HK-2 (cell line): ENCODE measurements at regions not wholly inside any gene's neighbourhood (a gene's known extent, or its start where the extent isn't known, plus 50 kb on each side); places are given as distances from the start of the nearest gene placed in this dataset.
"Not testable (repeated sequence)": the region's sequence is repeated elsewhere in the genome, so short reads cannot be mapped to it uniquely, and the experiment has no call there.

ENCODE experiments used
- DNase-seq: peaks from one replicate; pipeline ENCODE4 v3.0.0-alpha.2; 2018; ENCODE audit not compliant: unreplicated experiment

GRCh38 chr5:85395526-85395925, 1010.8 kb upstream of the EDIL3 start:
- DNase-seq = no peak

DNA sequence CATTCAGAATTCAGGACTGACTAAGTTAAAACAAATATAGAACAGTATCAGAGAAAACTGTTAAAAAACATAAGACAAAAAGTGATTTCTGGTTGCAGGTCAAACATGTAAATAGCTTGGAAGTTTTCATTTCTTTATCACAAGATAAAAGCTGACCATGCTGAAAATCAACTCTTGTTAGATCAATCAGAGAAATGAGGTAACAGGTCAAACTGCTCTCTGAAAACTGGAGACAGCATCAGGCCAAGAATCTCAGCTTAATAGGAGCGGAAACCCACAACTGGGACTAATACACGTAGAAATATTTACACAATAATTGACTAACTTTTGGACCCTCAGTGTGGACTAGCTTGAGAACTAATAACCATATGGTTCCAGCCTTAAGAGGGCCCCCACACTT, 1012.8 kb upstream of the EDIL3 start:
- no peak for DNase-seq

GRCh38 chr5:85428426-85428934, 1043.8 kb upstream of the EDIL3 start:
- no peak for DNase-seq

DNA sequence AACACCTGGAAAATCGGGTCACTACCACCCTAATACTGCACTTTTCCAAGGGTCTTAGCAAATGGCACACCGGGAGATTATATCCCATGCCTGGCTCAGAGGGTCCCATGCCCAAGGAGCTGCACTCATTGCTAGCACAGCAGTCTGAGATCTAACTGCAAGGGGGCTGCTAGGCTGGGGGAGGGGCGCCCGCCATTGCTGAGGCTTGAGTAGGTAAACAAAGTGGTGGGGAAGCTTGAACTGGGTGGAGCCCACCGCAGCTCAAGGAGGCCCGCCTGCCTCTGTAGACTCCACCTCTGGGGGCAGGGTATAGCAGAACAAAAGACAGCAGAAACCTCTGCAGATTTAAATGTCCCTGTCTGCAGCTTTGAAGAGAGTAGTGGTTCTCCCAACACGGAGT, 1047.0 kb upstream of the EDIL3 start:
- DNase-seq = not testable (repeated sequence)

DNA sequence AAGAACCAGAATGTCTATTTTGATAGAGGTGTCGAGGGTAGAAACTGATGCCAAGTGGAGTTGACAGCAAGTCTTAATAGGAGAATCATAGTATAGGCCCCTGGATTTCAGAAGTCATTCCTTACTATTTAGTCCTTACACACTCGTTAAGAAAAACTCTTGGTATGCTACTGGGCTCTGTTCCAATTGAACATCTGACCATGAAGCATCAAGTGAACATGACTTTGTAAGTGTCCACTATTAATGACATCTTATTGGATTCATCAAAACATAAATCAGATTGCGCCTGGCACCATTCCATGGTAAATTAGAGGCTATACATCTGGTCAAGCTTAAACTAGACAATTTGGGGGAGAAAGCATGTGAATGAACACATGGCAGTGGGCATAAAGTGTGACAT, 1056.5 kb upstream of the EDIL3 start:
- no peak for DNase-seq

DNA sequence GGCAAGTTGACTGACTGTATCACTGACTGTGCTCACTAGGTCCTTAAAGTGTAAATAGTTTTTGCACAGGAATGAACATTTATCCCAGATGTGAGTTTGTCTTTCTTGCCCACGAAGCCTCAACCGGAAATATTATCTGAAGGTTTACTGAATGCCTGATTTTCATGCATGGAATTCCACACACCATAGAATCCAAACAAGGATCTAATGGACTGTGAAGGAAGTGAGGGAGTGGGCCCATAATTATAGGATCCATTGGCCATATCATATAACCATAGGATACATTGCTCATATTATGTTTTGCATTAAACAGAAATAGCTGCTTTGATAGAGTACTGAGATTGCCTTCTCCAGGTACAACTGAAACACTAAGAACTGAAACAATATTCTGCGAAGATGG, 1057.2 kb upstream of the EDIL3 start:
- no peak for DNase-seq

GRCh38 chr5:85452322-85453025, 1067.8 kb upstream of the EDIL3 start:
- no peak for DNase-seq

GRCh38 chr5:85453026-85453349, 1068.3 kb upstream of the EDIL3 start:
- no peak for DNase-seq

DNA sequence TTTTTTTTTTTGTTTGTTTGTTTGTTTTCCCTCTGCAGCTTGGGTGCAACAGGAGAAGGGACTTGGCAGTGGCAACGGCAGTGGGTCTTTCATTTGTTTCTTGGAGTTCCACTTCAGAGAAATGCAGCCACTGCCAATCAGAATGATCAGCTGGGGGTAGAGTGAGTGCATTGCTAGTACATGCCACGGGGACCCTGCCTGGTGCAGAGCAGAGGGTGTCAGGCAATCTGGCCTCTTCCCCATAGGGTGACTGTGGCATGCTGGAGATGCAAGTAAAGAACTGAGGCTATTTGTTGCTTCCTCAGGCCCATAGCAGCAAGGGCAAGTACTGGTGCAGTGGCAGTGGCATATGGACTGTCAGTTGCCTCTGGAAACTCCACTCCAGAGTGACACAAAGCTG, 1073.6 kb upstream of the EDIL3 start:
- no peak for DNase-seq

GRCh38 chr5:85462957-85463356, 1078.3 kb upstream of the EDIL3 start:
- no peak for DNase-seq

- DNase-seq = no peak
These were observed 1081.7 kb upstream of the EDIL3 start for GRCh38 chr5:85466423-85466822.

DNA sequence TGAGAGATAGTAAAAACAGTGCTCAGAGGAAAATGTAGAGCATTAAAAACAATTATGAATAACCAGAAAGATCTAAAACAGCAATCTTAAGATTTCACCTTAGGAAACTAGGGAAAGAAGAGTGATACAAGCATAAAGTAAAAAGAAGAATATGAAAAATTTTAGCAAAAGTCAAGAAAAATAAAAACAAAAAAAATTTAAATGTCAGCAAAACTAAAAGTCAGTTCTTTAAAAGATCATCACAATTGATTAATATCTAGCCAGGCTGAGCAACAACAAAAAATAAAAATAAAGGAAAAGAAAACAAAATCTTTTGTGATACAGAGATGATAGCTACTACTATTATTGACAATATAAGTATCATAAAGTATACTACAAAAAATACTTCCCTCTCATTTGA, 1088.1 kb upstream of the EDIL3 start:
- DNase-seq = no peak

DNA sequence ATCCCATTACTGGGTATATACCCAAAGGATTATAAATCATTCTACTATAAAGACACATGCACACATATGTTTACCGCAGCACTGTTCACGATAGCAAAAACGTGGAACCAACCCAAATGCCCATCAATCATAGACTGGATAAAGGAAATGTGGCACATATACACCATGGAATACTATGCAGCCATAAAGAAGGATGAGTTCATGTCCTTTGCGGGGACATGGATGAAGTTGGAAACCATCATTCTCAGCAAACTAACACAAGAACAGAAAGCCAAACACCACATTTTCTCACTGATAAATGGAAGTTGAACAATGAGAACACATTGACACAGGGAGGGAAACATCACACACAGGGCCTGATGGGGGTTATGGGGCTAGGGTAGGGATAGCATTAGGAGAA, 1090.5 kb upstream of the EDIL3 start:
- DNase-seq = not testable (repeated sequence)

DNA sequence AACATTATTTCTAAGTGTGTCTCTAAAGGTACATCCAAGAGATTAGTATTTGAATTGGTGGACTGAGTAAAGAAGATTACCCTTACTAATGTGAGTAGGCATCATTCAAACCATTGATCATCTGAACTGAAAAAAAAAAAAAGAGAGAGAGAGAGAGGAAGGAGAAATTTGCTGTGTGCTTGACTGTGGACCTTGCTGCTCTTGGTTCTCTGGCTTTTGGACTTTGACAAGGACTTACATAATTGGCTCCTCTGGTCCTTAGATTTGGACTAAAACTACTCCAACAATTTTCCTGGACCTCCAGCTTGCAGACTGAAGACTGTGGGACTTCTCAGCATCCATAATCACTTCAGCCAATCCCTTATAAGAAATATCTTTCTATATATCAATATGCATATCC, 1091.9 kb upstream of the EDIL3 start:
- no peak for DNase-seq

GRCh38 chr5:85479849-85480248, 1095.2 kb upstream of the EDIL3 start:
- DNase-seq = no peak

DNA sequence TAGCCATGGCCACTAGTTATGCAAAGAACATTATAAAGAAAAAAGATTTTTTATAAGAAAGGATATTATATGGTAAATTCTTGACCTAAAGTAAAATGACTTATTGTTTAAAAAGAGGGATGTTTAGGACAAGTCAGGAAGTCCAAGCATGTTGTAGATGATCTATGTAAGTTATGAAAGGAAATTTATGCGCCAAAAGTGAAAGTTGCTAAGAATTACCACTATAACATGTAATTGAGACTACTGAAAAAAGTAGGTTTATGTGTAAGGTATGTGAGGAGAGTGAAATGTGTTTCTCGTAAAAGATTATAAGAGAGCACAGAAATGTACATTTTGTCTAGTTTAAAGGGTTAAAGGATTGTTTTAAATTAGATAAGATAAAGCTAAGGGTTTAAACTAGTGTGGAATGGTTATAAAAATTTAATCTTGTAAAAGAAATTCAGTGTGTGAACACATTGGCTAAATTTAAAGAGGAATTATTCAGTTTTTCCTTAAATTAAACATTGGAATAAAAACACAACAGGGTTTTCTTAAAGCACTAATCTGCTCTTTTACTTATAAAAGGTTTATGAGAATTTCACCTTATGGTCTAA, 1100.4 kb upstream of the EDIL3 start:
- no peak for DNase-seq

DNA sequence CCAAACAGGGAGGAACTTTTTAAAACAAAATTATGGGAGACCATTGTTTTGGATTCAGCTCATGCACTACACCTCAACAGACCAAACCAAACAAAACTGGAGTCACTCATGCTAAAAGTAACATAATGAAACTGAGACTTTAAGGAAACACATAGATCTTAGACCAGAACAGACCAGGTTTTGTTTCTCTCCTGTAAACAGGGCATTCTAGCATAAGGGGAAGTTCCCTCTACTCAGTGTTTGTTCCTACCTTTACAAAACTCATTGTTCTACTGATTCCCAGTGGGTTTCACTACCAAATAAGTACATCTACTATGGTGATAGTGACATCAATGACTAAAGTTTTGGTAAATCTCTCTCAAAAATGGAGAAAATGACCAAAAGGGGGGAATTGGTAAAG, 1103.6 kb upstream of the EDIL3 start:
- DNase-seq = no peak

DNA sequence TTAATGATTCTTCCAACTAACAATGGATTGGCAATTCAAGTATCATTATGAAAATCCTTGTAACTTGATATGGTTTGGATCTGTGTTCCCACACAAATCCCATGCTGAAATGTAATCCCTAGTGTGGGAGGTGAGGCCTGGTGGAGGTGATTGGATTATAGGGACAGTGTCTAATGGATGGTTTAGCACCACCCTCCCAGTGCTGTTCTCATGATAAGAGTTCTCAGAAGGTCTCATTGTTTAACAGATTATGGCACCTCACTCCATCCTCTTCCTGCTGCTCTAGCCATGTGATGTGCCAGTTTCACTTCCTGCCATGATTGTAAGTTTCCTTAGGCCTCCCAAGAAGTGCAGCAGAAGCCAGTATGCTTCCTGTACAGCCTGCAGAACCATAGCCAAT, 1116.2 kb upstream of the EDIL3 start:
- DNase-seq = no peak

DNA sequence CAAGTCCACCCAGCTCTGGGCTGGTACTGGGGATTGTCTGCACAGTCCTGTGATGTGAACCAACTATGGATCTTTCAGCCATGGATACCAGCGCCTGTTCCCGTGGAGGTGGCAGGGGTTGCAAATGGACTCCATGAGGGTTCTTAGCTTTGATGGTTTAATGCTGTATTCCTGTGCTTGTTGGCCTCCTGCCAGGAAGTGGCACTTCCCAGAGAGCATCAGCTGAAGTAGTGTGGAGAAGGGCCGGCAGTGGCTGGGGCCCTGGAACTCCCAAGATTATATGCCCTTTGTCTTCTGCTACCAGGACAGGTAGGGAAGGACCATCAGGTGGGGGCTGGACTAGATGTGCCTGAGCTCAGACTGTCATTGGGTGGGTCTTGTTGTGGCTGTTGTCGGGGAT, 1104.8 kb upstream of the COX7C start:
- DNase-seq = no peak

GRCh38 chr5:85515588-85515987, 1102.2 kb upstream of the COX7C start:
- DNase-seq = no peak

DNA sequence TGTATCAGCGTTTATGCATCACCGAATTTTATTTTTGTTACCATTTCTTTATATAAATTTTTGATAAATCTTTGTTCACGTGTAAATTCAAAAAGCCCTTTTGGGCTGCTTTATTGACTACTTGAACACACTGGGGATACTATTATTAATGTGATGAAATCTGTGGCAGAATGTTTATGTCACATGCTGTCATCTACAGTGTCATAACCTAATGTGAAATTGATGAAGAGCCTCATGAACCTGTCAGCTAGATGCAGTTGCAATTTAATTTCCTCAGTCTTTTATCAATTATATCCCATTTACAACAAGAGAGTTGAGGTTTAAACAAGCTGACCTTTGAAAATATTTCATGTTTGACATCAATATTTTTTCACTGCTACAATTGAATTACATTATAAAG, 1100.4 kb upstream of the COX7C start:
- DNase-seq = no peak

DNA sequence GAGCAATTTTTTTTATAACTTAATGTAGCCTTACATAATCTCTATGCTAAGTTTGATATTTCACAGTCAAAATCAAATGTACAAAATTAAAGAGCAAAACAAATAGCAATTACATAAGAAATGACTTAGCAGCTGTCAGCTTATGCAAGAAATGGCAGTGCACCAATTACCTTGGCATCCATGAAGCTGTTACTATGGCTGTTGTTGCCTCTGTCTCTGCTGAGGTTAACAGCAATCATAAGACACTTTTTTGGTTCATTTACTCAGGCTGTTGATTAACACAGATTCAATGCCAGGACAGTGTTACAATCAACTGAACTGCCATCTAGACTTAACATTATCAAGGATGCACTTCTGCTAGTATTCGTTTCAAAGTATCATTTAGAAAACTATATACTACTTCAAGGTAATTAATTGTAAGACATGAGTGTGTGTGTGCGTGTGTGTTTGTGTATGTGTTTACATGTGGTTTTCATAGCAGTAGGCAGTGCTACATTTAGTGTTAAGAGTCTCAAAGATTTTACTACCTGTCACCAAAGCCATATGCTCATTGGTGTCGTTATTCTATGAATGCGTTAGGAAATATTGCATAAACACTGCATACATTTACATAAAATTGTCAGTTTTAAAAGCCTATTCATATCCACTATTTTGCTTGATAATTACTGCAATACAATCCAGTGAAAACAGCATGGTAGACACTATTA, 1084.2 kb upstream of the COX7C start:
- no peak for DNase-seq

DNA sequence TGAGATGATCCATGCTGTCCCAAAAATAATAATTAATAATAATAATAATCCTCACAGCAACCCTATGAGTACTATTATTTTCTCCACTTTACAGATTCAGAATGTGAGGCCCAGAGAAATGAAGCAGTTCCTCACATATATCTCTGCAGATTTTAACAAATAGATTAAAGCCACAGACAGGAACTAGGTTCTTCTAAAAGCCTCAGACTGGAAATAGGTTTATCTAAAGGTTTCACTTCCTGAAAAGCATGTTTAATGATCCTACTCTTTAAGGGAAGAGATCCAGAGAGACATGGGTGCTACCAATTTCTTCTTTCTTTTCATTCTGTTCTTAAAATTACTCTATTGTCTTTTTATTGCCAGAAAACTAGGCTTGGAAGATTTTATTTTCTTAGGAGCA, 1079.4 kb upstream of the COX7C start:
- DNase-seq = no peak
